ENCODE measurements at regions not wholly inside any gene's neighbourhood (a gene's known extent, or its start where the extent isn't known, plus 50 kb on each side); places are given as distances from the start of the nearest gene placed in this dataset.

DNA sequence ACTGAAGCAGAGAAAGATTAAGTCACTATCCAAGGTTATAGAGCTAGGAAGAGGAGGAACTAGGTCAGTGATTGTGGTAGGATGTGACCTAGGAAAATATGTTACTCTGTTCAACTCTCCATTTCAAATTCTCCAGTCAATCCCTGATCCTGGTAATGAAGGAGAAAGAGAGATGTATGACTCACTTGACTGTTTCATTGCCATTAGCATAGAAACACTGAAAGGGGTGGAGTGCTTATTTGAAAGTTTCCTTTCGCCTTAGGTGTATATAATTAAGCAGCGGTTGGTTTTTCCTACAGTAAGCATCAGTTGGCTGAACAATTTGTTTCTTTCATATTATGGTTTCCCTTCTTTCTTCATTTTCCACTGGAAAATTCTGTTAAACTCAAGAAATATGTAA, 198.1 kb upstream of the CSNK1A1L start:
- Histone ChIP-seq H4K20me1 (replicated peaks; ENCODE audit: control insufficient read depth, insufficient read depth, low read length) (no peaks in the 10 kb centered on the region), H3K9ac (ENCODE audit: insufficient read depth in 1 of 2, low read depth in 2 of 2, low read length in 2 of 2) (no peak overlapping the region), H3K36me3 (ENCODE audit: control insufficient read depth, insufficient read depth, low read length) (no peaks in the 10 kb centered on the region), H3K79me2 (ENCODE audit: control insufficient read depth, insufficient read depth, low read length) (no peaks in the 10 kb centered on the region), H3K4me1 (replicated peaks in 1 of 2; ENCODE audit: control insufficient read depth in 2 of 2, insufficient read depth in 2 of 2, low read length in 2 of 2) (no peaks in the 10 kb centered on the region), H2AFZ (ENCODE audit: low read depth, low read length) (no peak overlapping the region), H3K27me3 (ENCODE audit: control insufficient read depth in 2 of 2, insufficient read depth in 2 of 2, low read length in 2 of 2) (no peaks in the 10 kb centered on the region), H3K4me2 (ENCODE audit: insufficient read depth, low read length) (no peak overlapping the region), H3K9me3 (replicated peaks; ENCODE audit: control insufficient read depth, insufficient read depth, low read depth, low read length) (no peaks in the 10 kb centered on the region), H3K4me3 (no peak overlapping the region), H3K9me1 (ENCODE audit: control insufficient read depth, insufficient read depth, low read length) (no peaks in the 10 kb centered on the region), H3K27ac (ENCODE audit: extremely low read depth, low read depth, low read length) (no peak overlapping the region)
- ATAC-seq (no peak), DNase-seq (ENCODE audit: extremely low read depth in 1 of 4, low spot score in 3 of 4) (no peak), FAIRE-seq (no peak)
- TF ChIP-seq TCF3 (CRISPR knock-in tag; IDR thresholded peaks at IDR 0.05) (no peak), ZNF644 (tag; IDR thresholded peaks at IDR 0.05; ENCODE audit: low read depth) (no peak), ZNF785 (CRISPR knock-in tag; IDR thresholded peaks at IDR 0.05) (no peak)
- 0% methylated on average over 2 of the region's 2 CpGs for WGBS (ENCODE audit: insufficient coverage, low coverage, missing lambda C conversion rate)
- POLR2A ChIA-PET, result no interaction called here
- no TSS peak for BruUV-seq (replicated peaks)
- in situ Hi-C loops (cut with MboI) (no loop called here), intact Hi-C loops (cut with micrococcal nuclease) (no loop called here)
- CTCF ChIA-PET (ENCODE audit: low intra/inter-chr PET ratio), result no interaction called here

DNA sequence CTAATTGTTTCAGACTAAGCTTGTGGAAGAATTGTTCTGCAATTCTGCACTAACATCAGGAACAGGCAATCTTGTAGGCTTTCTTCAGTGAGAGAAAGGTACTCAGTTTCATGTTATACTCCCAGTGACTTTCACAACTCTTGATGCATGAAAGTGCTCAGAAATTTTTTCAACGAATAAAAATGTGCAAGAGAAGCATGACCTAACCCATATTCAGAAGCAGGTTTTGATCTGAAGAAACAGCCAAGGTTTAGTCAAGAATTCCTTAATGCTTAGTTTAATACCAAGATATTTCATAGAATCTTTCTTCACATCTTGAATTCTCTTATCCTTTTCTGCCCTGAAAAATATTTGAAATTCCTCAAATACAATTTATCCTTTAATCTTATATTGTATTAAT, 197.2 kb upstream of the CSNK1A1L start:
- Histone ChIP-seq H2AFZ (ENCODE audit: low read depth, low read length) (no peak overlapping the region), H3K27ac (ENCODE audit: extremely low read depth, low read depth, low read length) (no peak overlapping the region), H3K27me3 (ENCODE audit: control insufficient read depth in 2 of 2, insufficient read depth in 2 of 2, low read length in 2 of 2) (no peaks in the 10 kb centered on the region), H3K4me2 (ENCODE audit: insufficient read depth, low read length) (no peak overlapping the region), H3K79me2 (ENCODE audit: control insufficient read depth, insufficient read depth, low read length) (no peaks in the 10 kb centered on the region), H3K36me3 (ENCODE audit: control insufficient read depth, insufficient read depth, low read length) (no peaks in the 10 kb centered on the region), H3K4me1 (replicated peaks in 1 of 2; ENCODE audit: control insufficient read depth in 2 of 2, insufficient read depth in 2 of 2, low read length in 2 of 2) (no peaks in the 10 kb centered on the region), H3K9me3 (replicated peaks; ENCODE audit: control insufficient read depth, insufficient read depth, low read depth, low read length) (no peaks in the 10 kb centered on the region), H3K9ac (ENCODE audit: insufficient read depth in 1 of 2, low read depth in 2 of 2, low read length in 2 of 2) (no peak overlapping the region), H3K9me1 (ENCODE audit: control insufficient read depth, insufficient read depth, low read length) (no peaks in the 10 kb centered on the region), H4K20me1 (replicated peaks; ENCODE audit: control insufficient read depth, insufficient read depth, low read length) (no peaks in the 10 kb centered on the region), H3K4me3 (no peak overlapping the region)
- in situ Hi-C loops (cut with MboI), result no loop called here
- CTCF ChIA-PET (ENCODE audit: low intra/inter-chr PET ratio), result no interaction called here
- FAIRE-seq, result no peak
- 0% methylated on average over 1 of the region's 1 CpG for WGBS (ENCODE audit: insufficient coverage, low coverage, missing lambda C conversion rate)
- POLR2A ChIA-PET, result no interaction called here
- intact Hi-C loops (cut with micrococcal nuclease), result no loop called here
- no peak for DNase-seq (ENCODE audit: extremely low read depth in 1 of 4, low spot score in 3 of 4)
- no TSS peak for BruUV-seq (replicated peaks)
- no peak for ATAC-seq
- TF ChIP-seq PCBP1 (IDR thresholded peaks at IDR 0.05; ENCODE audit: low read depth, low read length, poor library complexity, severe bottlenecking) (no peak), U2AF2 (optimal IDR thresholded peaks at IDR 0.05; ENCODE audit: low read depth, low read length) (no peak), KLF16 (IDR thresholded peaks at IDR 0.05) (no peak), SIX5 (IDR thresholded peaks at IDR 0.05; ENCODE audit: borderline replicate concordance in 1 of 2, insufficient read depth in 1 of 2, low read depth in 1 of 2, low read length in 2 of 2) (no peak), BRD4 (IDR thresholded peaks at IDR 0.05) (no peak), MAFK (IDR thresholded peaks at IDR 0.05; ENCODE audit: low read length) (no peak)
- TF ChIP-seq, protein P1, sequence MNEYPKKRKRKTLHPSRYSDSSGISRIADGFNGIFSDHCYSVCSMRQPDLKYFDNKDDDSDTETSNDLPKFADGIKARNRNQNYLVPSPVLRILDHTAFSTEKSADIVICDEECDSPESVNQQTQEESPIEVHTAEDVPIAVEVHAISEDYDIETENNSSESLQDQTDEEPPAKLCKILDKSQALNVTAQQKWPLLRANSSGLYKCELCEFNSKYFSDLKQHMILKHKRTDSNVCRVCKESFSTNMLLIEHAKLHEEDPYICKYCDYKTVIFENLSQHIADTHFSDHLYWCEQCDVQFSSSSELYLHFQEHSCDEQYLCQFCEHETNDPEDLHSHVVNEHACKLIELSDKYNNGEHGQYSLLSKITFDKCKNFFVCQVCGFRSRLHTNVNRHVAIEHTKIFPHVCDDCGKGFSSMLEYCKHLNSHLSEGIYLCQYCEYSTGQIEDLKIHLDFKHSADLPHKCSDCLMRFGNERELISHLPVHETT (CRISPR knock-in tag; conservative IDR thresholded peaks at IDR 0.05 in 1 of 2, IDR thresholded peaks at IDR 0.05 in 1 of 2), result no peak
- TF ChIP-seq, protein P2, sequence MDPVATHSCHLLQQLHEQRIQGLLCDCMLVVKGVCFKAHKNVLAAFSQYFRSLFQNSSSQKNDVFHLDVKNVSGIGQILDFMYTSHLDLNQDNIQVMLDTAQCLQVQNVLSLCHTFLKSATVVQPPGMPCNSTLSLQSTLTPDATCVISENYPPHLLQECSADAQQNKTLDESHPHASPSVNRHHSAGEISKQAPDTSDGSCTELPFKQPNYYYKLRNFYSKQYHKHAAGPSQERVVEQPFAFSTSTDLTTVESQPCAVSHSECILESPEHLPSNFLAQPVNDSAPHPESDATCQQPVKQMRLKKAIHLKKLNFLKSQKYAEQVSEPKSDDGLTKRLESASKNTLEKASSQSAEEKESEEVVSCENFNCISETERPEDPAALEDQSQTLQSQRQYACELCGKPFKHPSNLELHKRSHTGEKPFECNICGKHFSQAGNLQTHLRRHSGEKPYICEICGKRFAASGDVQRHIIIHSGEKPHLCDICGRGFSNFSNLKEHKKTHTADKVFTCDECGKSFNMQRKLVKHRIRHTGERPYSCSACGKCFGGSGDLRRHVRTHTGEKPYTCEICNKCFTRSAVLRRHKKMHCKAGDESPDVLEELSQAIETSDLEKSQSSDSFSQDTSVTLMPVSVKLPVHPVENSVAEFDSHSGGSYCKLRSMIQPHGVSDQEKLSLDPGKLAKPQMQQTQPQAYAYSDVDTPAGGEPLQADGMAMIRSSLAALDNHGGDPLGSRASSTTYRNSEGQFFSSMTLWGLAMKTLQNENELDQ (CRISPR knock-in tag; IDR thresholded peaks at IDR 0.05; ENCODE audit: borderline replicate concordance), result no peak
- TF ChIP-seq, protein P3, sequence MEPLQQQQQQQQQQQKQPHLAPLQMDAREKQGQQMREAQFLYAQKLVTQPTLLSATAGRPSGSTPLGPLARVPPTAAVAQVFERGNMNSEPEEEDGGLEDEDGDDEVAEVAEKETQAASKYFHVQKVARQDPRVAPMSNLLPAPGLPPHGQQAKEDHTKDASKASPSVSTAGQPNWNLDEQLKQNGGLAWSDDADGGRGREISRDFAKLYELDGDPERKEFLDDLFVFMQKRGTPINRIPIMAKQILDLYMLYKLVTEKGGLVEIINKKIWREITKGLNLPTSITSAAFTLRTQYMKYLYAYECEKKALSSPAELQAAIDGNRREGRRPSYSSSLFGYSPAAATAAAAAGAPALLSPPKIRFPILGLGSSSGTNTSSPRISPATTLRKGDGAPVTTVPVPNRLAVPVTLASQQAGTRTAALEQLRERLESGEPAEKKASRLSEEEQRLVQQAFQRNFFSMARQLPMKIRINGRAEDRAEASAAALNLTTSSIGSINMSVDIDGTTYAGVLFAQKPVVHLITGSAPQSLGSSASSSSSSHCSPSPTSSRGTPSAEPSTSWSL (CRISPR knock-in tag; IDR thresholded peaks at IDR 0.05; ENCODE audit: borderline replicate concordance), result no peak
